Gastroesophageal sphincter (tissue), 3 donors: ENCODE measurements at regions not wholly inside any gene's neighbourhood (a gene's known extent, or its start where the extent isn't known, plus 50 kb on each side); places are given as distances from the start of the nearest gene placed in this dataset.

Experiments
- POLR2AphosphoS5 ChIP-seq: sonication (generic); formaldehyde crosslinking; IDR thresholded peaks from one replicate; pipeline ENCODE4 v1.6.1; 2017; ENCODE audit warnings: antibody characterized with exemption
- TF ChIP-seq, protein P1 (sequence below), 4 experiments: fragments of 200-600 bp in 2 of 4; fragments of 450-650 bp in 2 of 4; sonication (generic) in 1 of 4; IDR thresholded peaks; one replicate each; pipeline ENCODE4 v1.5.1; 2017 to 2019; ENCODE audit warnings: antibody characterized with exemption in 4 of 4, mild to moderate bottlenecking in 2 of 4, moderate library complexity in 2 of 4

DNA sequence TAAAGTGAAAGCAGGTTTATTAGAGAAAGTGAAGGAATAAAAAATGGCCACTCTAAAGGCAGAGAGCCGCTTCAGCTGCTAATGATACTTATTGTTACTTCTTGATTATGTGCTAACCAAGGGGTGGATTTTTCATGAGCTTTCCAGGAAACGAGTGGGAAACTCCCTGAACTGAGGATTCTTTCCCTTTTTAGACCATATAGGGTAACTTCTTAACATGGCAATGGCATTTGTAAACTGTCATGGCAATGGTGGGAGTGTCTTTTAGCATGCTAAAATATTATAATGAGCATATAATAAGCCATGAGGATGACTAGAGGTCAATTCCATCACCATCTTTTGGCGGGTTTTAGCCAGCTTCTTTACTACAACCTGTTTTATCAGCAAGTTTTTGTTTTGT is 890.0 kb downstream of the UQCRFS1 start:
- TF ChIP-seq, protein P1, sequence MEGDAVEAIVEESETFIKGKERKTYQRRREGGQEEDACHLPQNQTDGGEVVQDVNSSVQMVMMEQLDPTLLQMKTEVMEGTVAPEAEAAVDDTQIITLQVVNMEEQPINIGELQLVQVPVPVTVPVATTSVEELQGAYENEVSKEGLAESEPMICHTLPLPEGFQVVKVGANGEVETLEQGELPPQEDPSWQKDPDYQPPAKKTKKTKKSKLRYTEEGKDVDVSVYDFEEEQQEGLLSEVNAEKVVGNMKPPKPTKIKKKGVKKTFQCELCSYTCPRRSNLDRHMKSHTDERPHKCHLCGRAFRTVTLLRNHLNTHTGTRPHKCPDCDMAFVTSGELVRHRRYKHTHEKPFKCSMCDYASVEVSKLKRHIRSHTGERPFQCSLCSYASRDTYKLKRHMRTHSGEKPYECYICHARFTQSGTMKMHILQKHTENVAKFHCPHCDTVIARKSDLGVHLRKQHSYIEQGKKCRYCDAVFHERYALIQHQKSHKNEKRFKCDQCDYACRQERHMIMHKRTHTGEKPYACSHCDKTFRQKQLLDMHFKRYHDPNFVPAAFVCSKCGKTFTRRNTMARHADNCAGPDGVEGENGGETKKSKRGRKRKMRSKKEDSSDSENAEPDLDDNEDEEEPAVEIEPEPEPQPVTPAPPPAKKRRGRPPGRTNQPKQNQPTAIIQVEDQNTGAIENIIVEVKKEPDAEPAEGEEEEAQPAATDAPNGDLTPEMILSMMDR (IDR thresholded peaks at IDR 0.05) = no peak
- no peak for TF ChIP-seq POLR2AphosphoS5
